IPS DF 19.7 (cell line): ENCODE measurements at regions not wholly inside any gene's neighbourhood (a gene's known extent, or its start where the extent isn't known, plus 50 kb on each side); places are given as distances from the start of the nearest gene placed in this dataset.
"Not testable (repeated sequence)": the region's sequence is repeated elsewhere in the genome, so short reads cannot be mapped to it uniquely, and the experiment has no call there.

ENCODE experiments used
- DNase-seq: peaks from one replicate; pipeline ENCODE4 v3.0.0-alpha.2; 2013; ENCODE audit warnings: low read depth, low spot score

GRCh38 chr7:113784316-113784715 lies 134.5 kb downstream of the PPP1R3A start:
- no peak for DNase-seq

GRCh38 chr7:113783403-113783802 lies 135.4 kb downstream of the PPP1R3A start:
- no peak for DNase-seq

- DNase-seq: no peak
Measured at GRCh38 chr7:113775804-113776203, 143.0 kb downstream of the PPP1R3A start.

DNA sequence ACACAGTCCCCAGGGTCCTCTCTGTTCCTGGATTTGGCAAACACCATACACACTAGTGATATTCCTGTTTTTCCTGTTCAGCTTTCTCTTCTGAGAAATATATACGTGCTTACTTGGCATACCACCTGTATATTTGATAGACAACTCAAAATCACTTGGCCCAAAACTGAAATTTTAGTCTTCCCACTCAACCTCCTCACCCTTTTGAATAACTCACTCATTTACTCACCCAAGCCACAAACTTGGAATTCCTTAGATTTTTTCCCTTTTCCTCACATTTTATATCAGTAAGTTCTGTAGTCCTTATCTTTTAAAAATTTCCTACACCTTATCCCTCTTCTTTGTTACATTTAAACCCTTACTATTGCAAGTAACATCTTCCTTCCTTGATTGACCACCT lies 143.4 kb downstream of the PPP1R3A start:
- no peak for DNase-seq

DNA sequence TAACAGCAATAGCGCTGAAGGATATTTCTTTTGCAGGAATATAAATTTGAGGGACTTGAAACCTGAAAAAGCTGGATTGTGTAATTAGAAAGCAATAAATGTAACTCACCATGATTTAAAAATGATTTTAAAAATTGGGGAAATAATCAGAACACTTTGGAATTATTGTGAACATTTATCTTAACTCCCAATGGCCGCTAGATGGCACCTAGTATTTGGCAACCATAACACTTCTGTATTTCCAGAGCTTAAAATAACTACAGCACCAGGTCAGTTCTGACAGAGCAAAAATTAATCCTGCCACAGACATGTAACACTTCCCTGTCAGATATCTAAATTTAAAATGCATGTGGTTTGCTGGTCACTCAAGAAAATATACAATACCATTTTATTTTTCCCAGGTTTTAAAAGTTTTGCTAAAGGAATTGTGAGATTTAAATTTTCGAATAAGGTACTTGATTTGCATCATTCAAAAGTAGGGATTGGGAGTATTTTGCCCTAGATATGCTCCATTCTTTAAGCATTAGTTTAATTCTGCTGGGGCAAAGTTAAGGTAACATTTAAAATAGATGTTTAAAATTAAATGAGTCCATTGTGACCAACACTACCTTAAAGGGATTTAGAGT lies 144.5 kb downstream of the PPP1R3A start:
- no peak for DNase-seq

GRCh38 chr7:113770146-113770738 lies 148.6 kb downstream of the PPP1R3A start:
- DNase-seq: no peak

- no peak for DNase-seq
Measured at GRCh38 chr7:113768387-113768786, 150.4 kb downstream of the PPP1R3A start.

DNA sequence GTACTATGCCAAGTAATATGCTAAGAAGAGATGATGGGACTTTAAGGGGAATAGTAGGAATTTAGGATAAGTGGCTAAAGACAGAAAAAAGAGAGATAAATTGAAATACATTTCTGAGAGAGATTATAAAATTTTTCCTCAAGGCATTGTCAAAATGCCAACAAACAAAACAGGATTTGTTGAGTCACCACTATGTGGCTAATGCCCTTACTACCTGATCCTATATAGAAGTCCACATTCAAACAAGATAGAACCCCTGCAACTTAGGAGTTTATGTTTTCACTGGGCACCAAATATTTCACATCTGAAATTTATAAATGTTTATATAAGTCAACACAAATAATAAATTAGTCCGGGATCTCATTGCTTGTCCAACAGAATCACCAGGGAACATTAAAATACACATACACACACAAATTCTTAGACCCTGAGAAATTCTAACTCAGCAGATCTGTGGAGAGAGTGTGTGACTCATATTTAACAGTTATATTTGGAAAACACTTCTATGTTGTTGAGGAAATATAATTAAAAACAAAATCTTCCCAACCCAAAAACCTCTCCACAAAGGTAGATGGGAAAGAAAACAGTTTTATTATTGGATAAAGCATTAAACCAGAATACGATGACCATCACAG lies 154.3 kb downstream of the PPP1R3A start:
- DNase-seq: no peak

- DNase-seq: no peak
Measured at GRCh38 chr7:113763226-113763625, 155.6 kb downstream of the PPP1R3A start.

GRCh38 chr7:113756250-113756649 lies 162.6 kb downstream of the PPP1R3A start:
- no peak for DNase-seq

DNA sequence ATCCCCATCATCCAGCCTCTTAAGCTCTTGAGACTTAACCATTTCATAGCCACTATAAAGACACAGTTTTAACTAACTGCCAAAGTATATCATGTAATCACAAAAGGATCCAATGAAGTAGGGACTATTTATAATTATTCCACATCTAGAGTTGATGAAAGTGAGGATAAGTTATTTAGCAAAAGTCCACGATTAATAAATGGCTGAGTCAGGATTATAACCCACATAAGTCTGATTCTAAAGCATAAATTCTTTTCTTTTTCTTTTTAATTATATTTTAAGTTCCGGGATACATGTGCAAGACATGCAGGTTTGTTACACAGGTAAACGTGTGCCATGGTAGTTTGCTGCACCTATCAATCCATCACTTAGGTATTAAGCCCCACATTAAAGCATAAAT lies 166.1 kb downstream of the PPP1R3A start:
- no peak for DNase-seq

DNA sequence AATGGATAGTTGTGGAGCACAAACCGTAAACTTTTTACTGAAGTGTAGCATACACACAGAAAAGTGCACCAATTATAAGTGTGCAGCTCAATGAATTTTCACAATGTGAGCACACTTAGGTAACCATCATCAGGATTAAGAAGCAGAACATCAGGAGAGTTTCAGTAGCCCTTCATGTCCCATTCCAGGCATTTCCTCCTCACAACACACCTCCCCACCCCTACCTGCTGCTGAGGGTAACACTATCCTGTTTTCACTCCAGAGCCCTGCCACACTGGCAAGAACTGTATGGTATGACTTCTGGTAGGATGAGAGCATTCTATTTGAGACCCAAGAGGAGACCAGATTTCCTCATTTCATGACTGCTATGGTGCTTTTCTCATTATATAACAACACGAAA lies 166.5 kb downstream of the PPP1R3A start:
- DNase-seq: no peak

- no peak for DNase-seq
Measured at GRCh38 chr7:113751547-113751946, 167.3 kb downstream of the PPP1R3A start.

DNA sequence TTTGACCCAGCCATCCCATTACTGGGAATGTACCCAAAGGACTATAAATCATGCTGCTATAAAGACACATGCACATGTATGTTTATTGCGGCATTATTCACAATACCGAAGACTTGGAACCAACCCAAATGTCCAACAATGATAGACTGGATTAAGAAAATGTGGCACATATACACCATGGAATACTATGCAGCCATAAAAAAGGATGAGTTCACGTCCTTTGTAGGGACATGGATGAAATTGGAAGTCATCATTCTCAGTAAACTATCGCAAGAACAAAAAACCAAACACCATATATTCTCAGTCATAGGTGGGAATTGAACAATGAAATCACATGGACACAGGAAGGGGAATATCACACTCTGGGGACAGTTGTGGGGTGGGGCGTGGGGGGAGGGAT lies 170.4 kb downstream of the PPP1R3A start:
- not testable (repeated sequence) for DNase-seq

- DNase-seq: peak; percentile 17
Measured at GRCh38 chr7:113742946-113743431, 175.8 kb downstream of the PPP1R3A start.

DNA sequence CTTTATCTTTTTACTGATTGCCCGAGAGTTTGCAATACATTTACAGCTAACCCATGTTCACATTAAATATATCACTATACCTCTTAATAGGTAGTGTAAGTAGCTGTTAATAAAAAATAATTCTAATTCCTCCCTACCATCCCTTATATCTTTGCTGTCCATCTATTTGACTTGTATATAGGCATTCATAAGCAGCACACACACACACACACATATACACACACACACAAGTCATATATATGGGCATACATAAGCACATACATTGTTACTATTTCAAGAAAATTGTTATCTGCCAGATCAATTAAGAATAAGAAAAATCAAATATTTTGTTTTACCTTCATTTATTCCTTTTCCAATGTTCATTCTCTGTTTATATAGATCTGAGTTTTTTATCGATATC lies 176.4 kb downstream of the PPP1R3A start:
- no peak for DNase-seq

- no peak for DNase-seq
Measured at GRCh38 chr7:113731571-113731970, 187.2 kb downstream of the PPP1R3A start.

DNA sequence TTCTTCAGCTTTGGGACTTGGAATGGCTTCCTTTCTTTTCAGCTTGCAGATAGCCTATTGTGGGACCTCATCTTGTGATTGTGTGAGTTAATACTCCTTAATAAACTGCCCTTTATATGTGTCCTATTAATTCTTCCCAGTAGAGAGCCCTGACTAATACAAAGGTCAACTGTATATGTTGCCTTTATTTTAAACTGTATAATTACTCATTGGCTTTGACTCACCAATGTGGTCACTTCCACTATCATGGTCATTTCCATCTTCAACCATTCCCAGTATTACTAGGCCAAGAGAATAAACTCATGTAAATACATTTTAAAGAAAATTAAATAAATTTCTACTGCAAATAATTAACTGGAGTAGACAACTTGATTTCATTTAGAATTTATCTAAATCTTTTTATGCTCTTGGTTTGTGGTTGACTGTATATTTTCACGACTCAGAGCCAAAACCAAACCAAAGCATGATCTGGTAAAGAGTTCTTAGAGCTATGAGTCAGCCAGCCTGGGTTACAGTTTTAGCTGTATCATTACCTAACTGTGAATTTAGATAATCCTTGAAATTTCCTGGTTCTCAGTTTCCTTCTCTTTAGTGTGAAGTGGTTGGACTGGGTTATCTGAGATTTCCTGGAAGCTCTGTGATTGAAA lies 188.4 kb downstream of the PPP1R3A start:
- DNase-seq: no peak

DNA sequence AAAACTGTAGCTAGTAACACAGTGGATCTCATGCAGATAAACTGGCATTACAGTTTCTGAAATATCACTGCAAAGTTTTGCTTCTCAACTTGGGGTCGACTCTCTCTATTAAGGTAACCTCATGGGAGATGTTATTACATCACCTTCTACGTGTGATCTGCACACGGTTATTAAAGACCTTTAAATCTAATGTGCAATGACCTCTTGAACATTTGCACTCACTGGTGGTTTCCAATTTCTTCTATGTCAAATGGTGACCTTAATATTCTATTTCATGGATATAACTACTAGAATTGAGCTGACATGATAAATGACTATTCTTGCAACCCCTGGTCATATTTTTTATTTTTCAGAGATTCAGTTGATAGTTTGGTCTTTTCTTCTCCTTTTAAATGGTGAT lies 191.3 kb downstream of the PPP1R3A start:
- no peak for DNase-seq

DNA sequence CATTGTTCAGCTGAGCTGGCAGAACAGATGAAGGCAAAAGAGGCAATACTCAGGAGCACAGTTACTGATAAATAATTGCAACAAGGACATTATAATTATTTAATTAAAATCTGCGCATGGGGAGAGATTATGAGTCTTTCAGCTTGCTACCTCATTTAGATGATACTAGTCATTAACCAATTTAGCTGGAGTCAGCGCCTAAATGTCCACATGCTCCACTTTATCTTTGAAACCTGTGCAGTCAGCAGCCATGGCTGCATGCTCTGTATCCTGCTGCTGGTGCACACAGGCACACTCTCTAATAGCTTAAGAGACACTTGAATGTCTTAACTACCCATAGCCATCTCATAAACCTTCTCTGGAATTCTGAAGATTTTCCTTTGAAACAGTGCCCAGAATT lies 196.8 kb downstream of the PPP1R3A start:
- no peak for DNase-seq

- no peak for DNase-seq
Measured at GRCh38 chr7:113717739-113718138, 201.1 kb downstream of the PPP1R3A start.

DNA sequence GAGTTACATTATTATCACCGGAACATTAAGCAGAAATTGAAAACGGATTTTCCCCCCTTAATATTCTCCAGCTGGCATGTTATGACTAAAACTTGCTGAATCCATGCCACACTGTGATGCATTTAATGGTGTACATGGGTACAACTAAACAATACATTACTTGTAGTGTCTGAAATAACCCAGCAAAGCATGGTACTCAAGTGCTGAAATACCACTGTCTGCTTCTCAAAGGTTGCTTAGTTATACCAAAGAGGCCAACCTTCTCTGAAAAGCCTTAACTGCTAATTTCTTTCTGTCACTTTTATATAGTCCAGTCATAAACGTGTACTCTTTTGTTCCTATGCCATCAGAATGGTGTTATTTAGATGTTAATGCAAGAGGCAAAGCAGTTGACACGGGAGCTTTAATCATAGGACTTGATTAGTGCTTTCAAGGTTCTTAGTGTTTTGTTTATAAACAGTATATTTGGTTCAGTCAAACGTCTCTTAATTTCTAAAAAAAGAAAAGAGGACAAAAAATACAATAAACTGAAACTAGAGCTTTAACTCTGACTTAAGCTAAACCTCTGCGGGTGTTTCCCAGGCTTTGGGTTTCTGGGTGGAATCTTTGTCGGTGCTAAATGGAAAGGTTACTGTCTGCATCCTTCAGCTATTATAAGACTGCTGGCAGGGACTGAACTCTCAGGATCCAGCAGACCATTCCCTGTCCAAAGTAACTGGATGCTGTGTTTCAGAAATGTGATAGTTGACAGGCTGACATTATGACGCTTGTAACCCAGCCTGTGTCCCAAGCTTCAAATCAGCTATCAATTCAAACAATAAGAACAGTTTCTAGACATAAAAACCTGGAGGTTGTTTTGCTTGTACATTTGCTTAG lies 202.6 kb downstream of the PPP1R3A start:
- no peak for DNase-seq
